HG03159 (cell line): ENCODE measurements at regions not wholly inside any gene's neighbourhood (a gene's known extent, or its start where the extent isn't known, plus 50 kb on each side); places are given as distances from the start of the nearest gene placed in this dataset.
"Not testable (repeated sequence)": the region's sequence is repeated elsewhere in the genome, so short reads cannot be mapped to it uniquely, and the experiment has no call there.

Source experiments
- ATAC-seq: cut with Tn5 transposase; IDR thresholded peaks from one replicate; pipeline ENCODE4 v1.9.1; 2021; ENCODE audit warnings: mild to moderate bottlenecking, moderate library complexity; ENCODE audit not compliant: unreplicated experiment

- ATAC-seq = no peak
Observed at GRCh38 chr6:144474290-144474689, 189.2 kb downstream of the UTRN start.

DNA sequence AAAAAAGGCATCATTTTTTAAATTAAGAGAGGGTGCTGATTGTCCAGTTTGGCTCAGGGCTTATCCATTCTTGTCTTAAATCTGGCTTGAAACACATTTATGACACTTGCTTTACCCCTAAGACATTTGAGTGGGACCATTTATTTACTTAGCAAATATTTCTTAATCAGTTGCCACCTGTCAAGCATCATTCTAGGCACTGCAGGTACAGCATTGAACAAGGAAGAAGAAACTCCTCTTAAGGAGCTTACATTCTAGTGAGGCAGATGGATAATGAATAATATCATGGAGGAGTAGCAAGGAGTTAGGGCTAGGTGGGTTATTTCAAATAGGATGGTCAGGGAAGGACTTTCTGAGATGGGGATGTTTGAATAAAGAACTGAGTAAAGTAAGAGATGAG, 189.8 kb downstream of the UTRN start:
- ATAC-seq = no peak

DNA sequence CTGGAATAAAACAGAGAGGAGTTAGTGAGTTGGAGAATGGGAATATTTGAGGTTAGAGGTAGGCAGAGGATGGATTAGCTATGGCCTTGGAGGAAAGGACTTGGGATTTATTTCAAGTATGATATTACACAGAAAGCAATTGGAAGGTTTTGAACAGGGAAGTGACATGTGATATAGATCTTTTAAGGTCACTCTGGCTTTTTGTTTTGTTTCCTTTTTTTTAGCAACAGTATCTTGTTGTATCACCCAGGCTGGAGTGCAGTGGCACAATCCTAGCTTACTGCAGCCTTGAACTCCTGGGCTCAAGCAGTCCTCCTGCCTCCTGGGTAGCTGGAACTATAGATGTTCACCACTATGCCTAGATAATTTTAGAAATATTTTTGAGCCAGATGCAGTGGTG, 190.3 kb downstream of the UTRN start:
- no peak for ATAC-seq

DNA sequence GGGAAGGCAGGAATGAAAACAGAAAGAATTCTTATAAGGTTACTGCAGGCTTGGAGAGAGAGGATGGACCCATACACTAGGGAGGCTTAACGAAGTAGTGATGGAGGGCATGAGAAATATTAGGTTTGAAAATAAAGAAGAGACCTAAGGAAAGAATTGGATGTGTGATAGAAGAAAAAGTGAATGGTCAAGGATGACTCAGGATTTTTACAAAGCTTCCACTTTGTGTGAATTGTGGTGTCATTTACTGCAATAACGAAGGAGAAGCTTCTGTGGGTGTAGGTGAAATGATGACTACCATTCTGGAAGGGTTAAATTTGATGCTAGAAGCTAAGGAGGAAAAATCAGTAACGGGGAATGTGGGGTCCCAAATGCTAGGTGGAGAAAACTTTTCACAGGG, 191.2 kb downstream of the UTRN start:
- no peak for ATAC-seq

DNA sequence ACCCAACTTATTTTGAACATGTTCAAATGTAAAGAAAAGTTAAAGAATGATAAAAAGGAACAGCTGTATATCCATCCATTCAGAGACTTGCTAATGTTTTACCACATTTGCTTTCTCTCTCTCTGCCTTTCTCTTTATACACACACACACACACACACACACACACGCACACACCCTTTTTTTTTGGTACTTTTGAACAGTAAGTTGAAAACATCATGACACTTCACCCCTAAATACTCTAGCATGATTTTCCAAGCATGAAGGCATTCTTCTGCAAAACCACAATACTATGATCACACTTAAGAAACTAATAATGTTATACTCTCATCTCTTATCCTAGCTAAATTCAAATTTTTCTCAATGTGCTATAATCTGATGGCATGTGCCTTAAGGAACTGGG, 192.3 kb downstream of the UTRN start:
- ATAC-seq = no peak

DNA sequence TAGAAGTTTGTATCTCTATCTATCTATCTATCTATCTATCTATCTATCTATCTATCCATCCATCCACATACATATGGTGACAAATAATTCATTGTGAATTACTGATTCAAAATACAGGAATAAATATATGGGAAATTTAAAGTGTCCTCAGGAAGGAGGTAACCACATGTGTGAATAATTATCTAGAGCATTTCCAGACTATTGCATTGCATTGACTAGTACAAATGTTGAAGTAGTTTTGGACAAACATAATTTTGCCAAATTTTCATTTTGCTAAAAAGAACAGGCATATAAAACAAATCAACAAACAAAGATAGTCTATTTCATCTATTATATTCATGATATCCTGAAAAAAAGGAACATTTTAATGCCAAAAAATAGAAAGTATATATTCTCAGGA, 192.7 kb downstream of the UTRN start:
- no peak for ATAC-seq

- ATAC-seq = no peak
Observed at GRCh38 chr6:144478483-144478882, 193.3 kb downstream of the UTRN start.

DNA sequence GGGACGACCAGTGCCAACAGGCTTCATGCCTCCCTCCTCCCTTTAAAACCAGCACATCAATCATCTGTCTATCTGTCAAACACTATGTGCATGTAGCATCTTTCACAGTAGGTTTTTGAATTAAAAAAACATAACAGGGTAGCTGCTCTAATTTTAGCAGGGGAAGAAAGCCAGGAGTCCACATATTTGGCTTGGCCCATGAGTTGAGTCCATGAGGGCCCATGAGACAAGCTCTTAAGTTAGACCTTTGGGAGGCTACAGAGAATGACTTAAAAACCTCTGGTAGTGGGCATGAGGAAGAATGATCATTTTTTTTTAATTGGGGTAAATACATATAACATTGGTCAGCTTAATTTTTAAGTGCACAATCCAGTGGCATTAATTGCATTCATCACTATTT, 194.9 kb downstream of the UTRN start:
- no peak for ATAC-seq

GRCh38 chr6:144480473-144480872, 195.3 kb downstream of the UTRN start:
- ATAC-seq = no peak

DNA sequence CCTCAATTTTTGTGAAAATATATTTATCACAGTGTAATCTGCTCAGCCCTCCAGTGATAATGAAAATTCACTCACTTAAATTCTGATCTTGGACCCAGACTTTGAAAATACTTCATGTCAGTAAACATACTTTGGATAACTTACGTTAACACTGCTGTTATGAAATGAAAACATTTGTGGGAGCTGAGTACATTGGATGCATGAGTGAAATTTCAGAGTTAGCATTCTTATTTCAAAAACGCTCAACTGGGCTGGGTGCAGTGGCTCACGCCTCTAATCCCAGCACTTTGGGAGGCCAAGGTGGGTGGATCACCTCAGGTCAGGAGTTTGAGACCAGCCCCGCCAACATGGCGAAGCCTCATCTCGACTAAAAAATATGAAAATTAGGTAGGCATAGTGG, 196.4 kb downstream of the UTRN start:
- no peak for ATAC-seq

DNA sequence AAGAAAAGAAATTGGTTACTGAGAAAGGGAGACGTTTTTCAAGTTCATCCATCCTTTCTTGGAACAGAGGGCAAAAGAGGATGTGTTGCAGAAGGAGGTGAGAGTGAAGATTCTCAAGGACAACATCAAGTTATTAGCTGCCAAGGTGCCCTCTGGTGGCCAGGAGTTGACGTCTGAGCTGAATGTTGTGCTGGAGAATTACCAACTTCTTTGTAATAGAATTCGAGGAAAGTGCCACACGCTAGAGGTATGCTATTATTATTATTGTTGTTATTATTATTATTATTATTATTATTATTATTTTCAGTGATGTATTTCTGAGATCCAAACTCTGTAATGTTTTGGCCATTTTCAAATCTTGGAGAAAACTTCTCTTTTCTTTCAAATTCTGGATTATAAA, 197.0 kb downstream of the UTRN start:
- peak; percentile 83 for ATAC-seq

GRCh38 chr6:144485531-144485930, 200.4 kb downstream of the UTRN start:
- ATAC-seq = no peak

GRCh38 chr6:144488590-144488989, 203.5 kb downstream of the UTRN start:
- ATAC-seq = no peak

GRCh38 chr6:144493035-144493910, 208.1 kb downstream of the UTRN start:
- ATAC-seq = no peak

DNA sequence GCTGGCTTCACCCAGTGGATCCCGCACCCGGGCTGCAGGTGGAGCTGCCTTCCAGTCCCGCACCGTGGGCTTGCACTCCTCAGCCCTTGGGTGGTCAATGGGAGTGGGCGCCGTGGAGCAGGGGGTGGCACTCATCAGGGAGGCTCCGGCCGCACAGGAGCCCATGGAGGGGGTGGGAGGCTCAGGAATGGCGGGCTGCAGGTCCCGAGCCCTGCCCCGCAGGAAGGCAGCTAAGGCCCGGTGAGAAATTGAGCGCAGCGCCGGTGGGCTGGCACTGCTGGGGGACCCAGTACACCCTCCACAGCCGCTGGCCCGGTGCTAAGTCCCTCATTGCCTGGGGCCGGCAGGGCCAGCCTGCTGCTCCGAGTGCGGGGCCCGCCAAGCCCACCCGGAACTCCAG, 209.9 kb downstream of the UTRN start:
- not testable (repeated sequence) for ATAC-seq

DNA sequence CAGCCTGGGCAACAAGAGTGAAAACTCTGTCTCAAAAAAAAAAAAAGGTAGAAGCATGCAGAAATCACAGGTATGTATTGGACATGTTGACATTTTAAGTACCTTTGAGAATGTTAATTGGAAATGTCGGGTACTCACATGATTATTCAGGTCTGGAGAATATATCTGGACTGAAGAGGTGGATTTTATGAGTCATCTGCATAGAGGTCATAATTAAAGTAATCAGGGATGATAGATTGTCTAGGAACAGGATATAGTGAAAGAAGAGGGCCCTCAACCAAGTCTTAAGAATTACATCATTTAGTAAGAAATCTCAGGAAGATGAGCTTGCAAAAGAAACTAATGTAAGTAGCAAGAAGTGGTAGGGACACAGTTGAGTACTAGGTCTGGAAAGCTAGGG, 212.5 kb downstream of the UTRN start:
- no peak for ATAC-seq

GRCh38 chr6:144500892-144501291, 215.8 kb downstream of the UTRN start:
- ATAC-seq = no peak

DNA sequence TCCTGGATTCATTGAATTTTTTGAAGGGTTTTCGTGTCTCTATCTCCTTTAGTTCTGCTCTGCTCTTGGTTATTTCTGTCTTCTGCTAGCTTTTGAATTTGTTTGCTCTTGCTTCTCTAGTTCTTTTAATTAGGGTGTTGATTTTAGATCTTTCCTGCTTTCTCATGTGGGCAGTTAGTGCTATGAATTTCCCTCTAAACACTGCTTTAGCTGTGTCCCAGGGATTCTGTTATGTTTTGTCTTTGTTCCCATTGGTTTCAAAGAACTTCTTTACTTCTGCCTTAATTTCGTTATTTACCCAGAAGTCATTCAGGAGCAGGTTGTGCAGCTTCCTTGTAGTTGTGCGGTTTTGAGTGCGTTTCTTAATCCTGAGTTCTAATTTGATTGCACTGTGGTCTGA, 220.1 kb downstream of the UTRN start:
- not testable (repeated sequence) for ATAC-seq

DNA sequence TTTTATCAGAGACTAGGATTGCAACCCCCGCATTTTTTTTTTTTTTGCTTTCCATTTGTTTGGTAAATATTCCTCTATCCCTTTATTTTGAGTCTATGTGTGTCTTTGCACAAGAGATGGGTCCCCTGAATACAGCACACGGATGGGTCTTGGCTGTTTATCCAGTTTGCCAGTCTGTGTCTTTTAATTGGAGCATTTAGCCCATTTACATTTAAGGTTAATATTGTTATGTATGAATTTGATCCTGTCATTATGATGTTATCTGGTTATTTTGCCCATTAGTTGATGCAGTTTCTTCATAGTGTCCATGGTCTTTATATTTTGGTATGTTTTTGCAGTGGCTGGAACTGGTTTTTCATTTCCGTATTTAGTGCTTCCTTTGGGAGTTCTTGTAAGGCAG, 220.9 kb downstream of the UTRN start:
- not testable (repeated sequence) for ATAC-seq

DNA sequence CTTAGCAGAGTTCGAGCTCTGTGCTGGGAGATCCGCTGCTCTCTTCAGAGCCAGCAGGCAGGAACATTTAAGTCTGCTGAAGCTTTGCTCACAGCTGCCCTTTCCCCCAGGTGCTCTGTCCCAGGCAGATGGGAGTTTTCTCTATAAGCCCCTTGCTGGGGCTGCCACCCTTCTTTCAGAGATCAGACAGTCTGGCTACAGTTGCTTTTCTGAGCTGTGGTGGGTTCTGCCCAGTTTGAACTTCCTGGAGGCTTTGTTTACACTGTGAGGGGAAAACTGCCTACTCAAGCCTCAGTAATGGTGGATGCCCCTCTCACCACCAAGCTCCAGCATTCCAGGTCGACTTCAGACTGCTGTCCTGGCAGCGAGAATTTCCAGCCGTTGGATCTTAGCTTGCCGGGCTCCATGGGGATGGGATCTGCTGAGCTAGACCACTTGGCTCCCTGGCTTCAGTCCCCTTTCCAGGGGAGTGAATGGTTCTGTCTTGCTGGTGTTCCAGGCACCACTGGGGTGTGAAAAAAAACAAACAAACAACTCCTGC, 222.7 kb downstream of the UTRN start:
- not testable (repeated sequence) for ATAC-seq

- no peak for ATAC-seq
Observed at GRCh38 chr6:144510859-144511258, 225.7 kb downstream of the UTRN start.

- ATAC-seq = no peak
Observed at GRCh38 chr6:144515761-144516160, 230.6 kb downstream of the UTRN start.

DNA sequence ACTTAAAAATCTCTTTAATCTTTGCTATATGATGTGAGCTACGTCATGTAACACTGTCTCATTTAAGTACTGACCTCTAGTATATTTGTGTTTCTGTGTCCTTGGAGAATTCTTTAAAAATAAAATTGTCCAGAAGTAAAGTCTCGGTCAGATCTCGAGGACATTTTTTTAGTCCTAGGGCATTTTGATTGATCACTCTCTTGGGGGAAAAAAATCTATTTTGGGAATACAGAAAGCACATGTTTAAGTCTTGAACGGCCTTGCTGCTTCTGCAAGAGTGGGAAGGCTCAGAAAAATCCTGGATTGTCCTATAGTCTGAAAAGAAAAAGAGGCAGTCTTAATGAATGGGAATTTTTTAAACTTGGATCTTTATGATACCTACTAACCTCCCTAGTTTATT, 234.3 kb downstream of the UTRN start:
- no peak for ATAC-seq
